Neutrophil (primary cell): ENCODE measurements at regions not wholly inside any gene's neighbourhood (a gene's known extent, or its start where the extent isn't known, plus 50 kb on each side); places are given as distances from the start of the nearest gene placed in this dataset.
"Not testable (repeated sequence)": the region's sequence is repeated elsewhere in the genome, so short reads cannot be mapped to it uniquely, and the experiment has no call there.

Source experiments
- H3K27ac ChIP-seq: fragments of 200-600 bp; sonication (generic); 2 replicates; pipeline ENCODE4 v1.5.1; 2016; ENCODE audit warnings: mild to moderate bottlenecking, moderate library complexity
- H3K27me3 ChIP-seq: fragments of 200-600 bp; sonication (generic); 2 replicates; pipeline ENCODE4 v1.6.0; 2016; ENCODE audit warnings: mild to moderate bottlenecking
- H3K36me3 ChIP-seq: fragments of 200-600 bp; sonication (generic); 2 replicates; pipeline ENCODE4 v1.5.1; 2017
- H3K4me1 ChIP-seq, 2 experiments: fragments of 200-600 bp in 1 of 2; sonication (generic) in 1 of 2; 1 replicate in 1 of 2; 2 replicates in 1 of 2; pipeline versions ENCODE4 v1.5.1 to v1.6.1; 2013 to 2016; ENCODE audit warnings: low read depth in 1 of 2, low read length in 1 of 2, mild to moderate bottlenecking in 1 of 2, moderate library complexity in 1 of 2; ENCODE audit not compliant: control insufficient read depth in 1 of 2, insufficient read depth in 1 of 2
- H3K4me3 ChIP-seq, 2 experiments: fragments of 200-600 bp in 1 of 2; sonication (generic) in 1 of 2; 1 replicate in 1 of 2; 2 replicates in 1 of 2; pipeline ENCODE4 v1.5.1; 2013 to 2016; ENCODE audit warnings: low read depth in 1 of 2, low read length in 1 of 2, mild to moderate bottlenecking in 1 of 2, moderate library complexity in 1 of 2
- H3K9me3 ChIP-seq: fragments of 200-600 bp; sonication (generic); 2 replicates; pipeline ENCODE4 v1.5.1; 2016
- TF ChIP-seq, protein P1 (sequence below): fragments of 200-600 bp; sonication (generic); IDR thresholded peaks from 2 replicates; pipeline ENCODE4 v1.5.1; 2016; ENCODE audit warnings: antibody characterized with exemption

DNA sequence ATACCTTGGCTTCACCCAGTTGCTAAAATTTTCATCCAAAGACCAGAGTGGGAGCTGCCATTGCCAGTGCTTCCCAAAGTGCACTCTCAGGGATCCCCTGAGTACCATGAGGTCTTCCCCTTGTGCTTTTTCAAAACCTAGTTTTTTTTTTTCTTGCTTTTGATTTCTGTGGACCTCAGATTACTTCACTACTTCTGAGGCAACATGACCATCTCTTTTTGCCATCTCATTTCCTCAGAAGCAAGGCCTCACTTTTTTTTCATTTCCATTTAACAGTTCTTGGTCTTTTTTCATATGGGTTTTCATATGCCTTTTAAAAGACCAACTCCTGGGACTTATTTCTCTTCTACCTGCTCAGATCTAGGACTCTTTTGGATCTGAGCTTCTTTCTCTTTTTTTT is 64.1 kb upstream of the MMS22L start:
- Histone ChIP-seq H3K27ac (peak overlapping the region; percentile 75), H3K4me1 (peaks cover 12 to 19% of the 10 kb centered on the region in 2 experiments)

DNA sequence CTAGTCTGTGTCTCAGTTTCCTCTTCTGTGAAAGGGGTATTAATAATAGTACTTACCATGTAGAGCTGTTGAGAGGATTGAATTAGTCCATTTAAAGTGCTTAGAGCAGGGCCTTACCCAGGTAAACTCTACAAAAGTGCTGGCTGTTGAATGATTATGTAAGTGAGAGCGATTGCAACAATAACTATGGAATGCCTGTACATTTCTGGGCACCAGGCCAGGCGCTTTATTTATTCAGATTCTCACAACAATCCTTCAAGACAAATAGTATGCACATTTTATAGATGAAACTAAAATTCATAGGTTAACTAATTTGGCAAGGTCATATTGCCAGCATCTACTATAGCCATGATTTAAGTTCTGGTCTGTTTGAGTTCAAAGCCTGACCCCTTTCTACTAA is 78.3 kb upstream of the MMS22L start:
- Histone ChIP-seq H3K4me3 (no peak overlapping the region), H3K27ac (no peak overlapping the region), H3K9me3 (no peaks in the 10 kb centered on the region), H3K36me3 (no peaks in the 10 kb centered on the region), H3K27me3 (peaks cover 12% of the 10 kb centered on the region), H3K4me1 (no peaks in the 10 kb centered on the region)
- TF ChIP-seq, protein P1, sequence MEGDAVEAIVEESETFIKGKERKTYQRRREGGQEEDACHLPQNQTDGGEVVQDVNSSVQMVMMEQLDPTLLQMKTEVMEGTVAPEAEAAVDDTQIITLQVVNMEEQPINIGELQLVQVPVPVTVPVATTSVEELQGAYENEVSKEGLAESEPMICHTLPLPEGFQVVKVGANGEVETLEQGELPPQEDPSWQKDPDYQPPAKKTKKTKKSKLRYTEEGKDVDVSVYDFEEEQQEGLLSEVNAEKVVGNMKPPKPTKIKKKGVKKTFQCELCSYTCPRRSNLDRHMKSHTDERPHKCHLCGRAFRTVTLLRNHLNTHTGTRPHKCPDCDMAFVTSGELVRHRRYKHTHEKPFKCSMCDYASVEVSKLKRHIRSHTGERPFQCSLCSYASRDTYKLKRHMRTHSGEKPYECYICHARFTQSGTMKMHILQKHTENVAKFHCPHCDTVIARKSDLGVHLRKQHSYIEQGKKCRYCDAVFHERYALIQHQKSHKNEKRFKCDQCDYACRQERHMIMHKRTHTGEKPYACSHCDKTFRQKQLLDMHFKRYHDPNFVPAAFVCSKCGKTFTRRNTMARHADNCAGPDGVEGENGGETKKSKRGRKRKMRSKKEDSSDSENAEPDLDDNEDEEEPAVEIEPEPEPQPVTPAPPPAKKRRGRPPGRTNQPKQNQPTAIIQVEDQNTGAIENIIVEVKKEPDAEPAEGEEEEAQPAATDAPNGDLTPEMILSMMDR: no peak

More for the DNA sequence above, 64.1 kb upstream of the MMS22L start:
- peak overlapping the region in 1 of 2 experiments; percentile 37 for H3K4me3 ChIP-seq
- TF ChIP-seq, protein P1: no peak
- H3K36me3 ChIP-seq: no peaks in the 10 kb centered on the region
- H3K9me3 ChIP-seq: no peaks in the 10 kb centered on the region
- no peaks in the 10 kb centered on the region for H3K27me3 ChIP-seq

DNA sequence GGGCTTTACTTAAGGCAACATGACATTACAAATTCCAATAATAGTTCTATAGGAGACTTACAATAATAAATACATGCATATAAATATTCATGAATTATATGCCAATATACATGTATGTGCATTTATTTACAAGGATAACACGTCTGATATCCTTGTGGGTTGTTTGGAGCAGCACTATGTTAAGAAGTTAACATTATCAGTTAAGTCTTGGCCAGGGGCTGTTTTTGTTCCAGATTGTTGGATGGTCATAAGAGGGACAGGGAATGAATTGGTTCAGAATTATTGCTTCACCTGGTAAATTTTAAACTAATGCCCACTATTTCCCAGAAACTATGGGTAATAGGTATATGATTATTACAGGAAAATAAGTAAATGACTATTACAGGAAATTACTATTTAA is 81.3 kb upstream of the MMS22L start:
- Histone ChIP-seq H3K36me3 (no peaks in the 10 kb centered on the region), H3K9me3 (no peaks in the 10 kb centered on the region), H3K4me1 (no peaks in the 10 kb centered on the region), H3K27me3 (no peaks in the 10 kb centered on the region), H3K4me3 (no peak overlapping the region), H3K27ac (no peak overlapping the region)
- TF ChIP-seq, protein P1: no peak

DNA sequence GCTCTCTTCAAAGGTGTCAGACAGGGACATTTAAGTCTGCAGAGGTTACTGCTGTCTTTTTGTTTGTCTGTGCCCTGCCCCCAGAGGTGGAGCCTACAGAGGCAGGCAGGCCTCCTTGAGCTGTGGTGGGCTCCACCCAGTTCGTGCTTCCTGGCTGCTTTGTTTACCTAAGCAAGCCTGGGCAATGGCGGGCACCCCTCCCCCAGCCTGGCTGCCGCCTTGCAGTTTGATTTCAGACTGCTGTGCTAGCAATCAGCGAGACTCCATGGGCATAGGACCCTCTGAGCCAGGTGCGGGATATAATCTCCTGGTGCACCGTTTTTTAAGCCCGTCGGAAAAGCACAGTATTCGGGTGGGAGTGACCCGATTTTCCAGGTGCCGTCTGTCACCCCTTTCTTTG is 99.1 kb upstream of the MMS22L start:
- H3K4me1 ChIP-seq, H3K4me3 ChIP-seq, H3K27me3 ChIP-seq, H3K27ac ChIP-seq, H3K9me3 ChIP-seq, H3K36me3 ChIP-seq: not testable (repeated sequence)

DNA sequence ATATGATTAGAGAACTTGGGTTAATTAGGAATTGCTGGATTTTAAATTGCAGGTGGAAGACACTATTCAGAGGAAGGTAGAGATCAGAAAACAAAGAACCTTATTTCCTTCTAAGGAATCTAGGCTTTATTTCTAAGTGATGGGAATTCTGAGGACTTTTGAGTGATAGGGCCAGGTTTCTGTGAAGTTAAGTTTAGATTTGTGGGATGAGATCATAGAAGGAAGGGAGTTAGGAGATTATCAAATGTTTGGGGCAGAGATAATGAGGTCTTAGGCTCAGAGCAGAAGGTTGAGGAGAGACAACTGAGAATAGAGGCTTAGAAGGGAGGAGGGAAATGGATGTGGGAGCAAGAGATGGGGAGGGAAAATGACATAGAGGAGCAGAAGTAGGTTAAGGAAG is 109.7 kb upstream of the MMS22L start:
- Histone ChIP-seq H3K4me3 (no peak overlapping the region), H3K9me3 (no peaks in the 10 kb centered on the region), H3K27me3 (peaks cover 6% of the 10 kb centered on the region), H3K36me3 (no peaks in the 10 kb centered on the region), H3K4me1 (no peaks in the 10 kb centered on the region), H3K27ac (no peak overlapping the region)
- TF ChIP-seq, protein P1: no peak

DNA sequence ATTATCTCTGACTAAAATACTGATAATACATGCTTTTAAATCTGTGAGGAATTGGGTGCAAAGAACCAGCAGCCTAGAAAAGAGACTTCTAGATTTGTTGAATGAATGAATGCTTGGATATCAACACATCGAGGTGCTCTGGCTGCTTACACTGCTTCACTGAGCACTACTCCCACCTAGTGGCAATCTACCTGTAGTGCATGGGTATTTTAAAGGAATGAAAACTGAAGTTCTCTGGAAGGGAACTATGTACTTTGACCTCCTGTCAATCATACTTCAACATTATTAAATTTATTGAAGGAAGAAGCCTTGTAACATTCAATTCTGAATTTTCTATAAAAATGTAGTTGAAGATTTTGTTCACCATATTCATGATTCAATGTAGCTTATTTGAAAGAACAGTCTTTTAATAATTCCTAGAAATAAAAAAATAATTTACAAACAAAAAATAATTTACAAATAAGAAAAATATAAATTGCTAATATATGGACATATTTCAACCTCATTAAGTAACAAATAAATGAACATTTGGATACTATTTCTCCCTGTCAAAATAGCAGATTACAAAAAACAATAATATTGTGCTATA is 111.2 kb upstream of the MMS22L start:
- H3K9me3 ChIP-seq: no peaks in the 10 kb centered on the region
- peaks cover 6% of the 10 kb centered on the region for H3K27me3 ChIP-seq
- no peak overlapping the region for H3K27ac ChIP-seq
- TF ChIP-seq, protein P1: peak; percentile 87
- H3K4me1 ChIP-seq: peaks cover 0 to 2% of the 10 kb centered on the region in 2 experiments
- H3K36me3 ChIP-seq: no peaks in the 10 kb centered on the region
- H3K4me3 ChIP-seq: no peak overlapping the region
